ENCODE measurements at regions not wholly inside any gene's neighbourhood (a gene's known extent, or its start where the extent isn't known, plus 50 kb on each side); places are given as distances from the start of the nearest gene placed in this dataset.
"Not testable (repeated sequence)": the region's sequence is repeated elsewhere in the genome, so short reads cannot be mapped to it uniquely, and the experiment has no call there.

- no peak overlapping the region for H3K27ac ChIP-seq
- TF ChIP-seq ZFX (IDR thresholded peaks at IDR 0.05; ENCODE audit: borderline replicate concordance) = no peak
- TF ChIP-seq CTCF (IDR thresholded peaks at IDR 0.05) = no peak
Observed at GRCh38 chr1:224819861-224820260, 109.6 kb upstream of the DNAH14 start.

- H3K27ac ChIP-seq = no peak overlapping the region
- no peak for TF ChIP-seq CTCF (IDR thresholded peaks at IDR 0.05)
- TF ChIP-seq ZFX (IDR thresholded peaks at IDR 0.05; ENCODE audit: borderline replicate concordance) = no peak
Observed at GRCh38 chr1:224820341-224820740, 109.1 kb upstream of the DNAH14 start.

GRCh38 chr1:224821751-224822150 lies 107.7 kb upstream of the DNAH14 start:
- not testable (repeated sequence) for H3K27ac ChIP-seq

GRCh38 chr1:224825525-224826000 lies 103.9 kb upstream of the DNAH14 start:
- H3K27ac ChIP-seq = no peak overlapping the region
- TF ChIP-seq CTCF (IDR thresholded peaks at IDR 0.05) = no peak
- TF ChIP-seq ZFX (IDR thresholded peaks at IDR 0.05; ENCODE audit: borderline replicate concordance) = no peak

GRCh38 chr1:224828691-224829090 lies 100.8 kb upstream of the DNAH14 start:
- H3K27ac ChIP-seq = no peak overlapping the region
- TF ChIP-seq ZFX (IDR thresholded peaks at IDR 0.05; ENCODE audit: borderline replicate concordance) = no peak
- TF ChIP-seq CTCF (IDR thresholded peaks at IDR 0.05) = no peak

GRCh38 chr1:224831501-224831900 lies 98.0 kb upstream of the DNAH14 start:
- no peak for TF ChIP-seq CTCF (IDR thresholded peaks at IDR 0.05)
- no peak for TF ChIP-seq ZFX (IDR thresholded peaks at IDR 0.05; ENCODE audit: borderline replicate concordance)
- no peak overlapping the region for H3K27ac ChIP-seq

GRCh38 chr1:224839648-224840300 lies 89.7 kb upstream of the DNAH14 start:
- not testable (repeated sequence) for H3K27ac ChIP-seq

- H3K27ac ChIP-seq = not testable (repeated sequence)
Observed at GRCh38 chr1:224841803-224842202, 87.7 kb upstream of the DNAH14 start.

GRCh38 chr1:224846119-224846907 lies 83.2 kb upstream of the DNAH14 start:
- TF ChIP-seq ZFX (IDR thresholded peaks at IDR 0.05; ENCODE audit: borderline replicate concordance) (no peak), CTCF (IDR thresholded peaks at IDR 0.05) (no peak)
- H3K27ac ChIP-seq = no peak overlapping the region
